NOMO-1 treated with dmso at 0.1 percent for 144 hours (cell line): ENCODE measurements at regions not wholly inside any gene's neighbourhood (a gene's known extent, or its start where the extent isn't known, plus 50 kb on each side); places are given as distances from the start of the nearest gene placed in this dataset.
"Not testable (repeated sequence)": the region's sequence is repeated elsewhere in the genome, so short reads cannot be mapped to it uniquely, and the experiment has no call there.

Source experiments
- DNase-seq: peaks from one replicate; lab custom pipeline; 2025; ENCODE audit not compliant: unreplicated experiment; lab: John Stamatoyannopoulos, UW

DNA sequence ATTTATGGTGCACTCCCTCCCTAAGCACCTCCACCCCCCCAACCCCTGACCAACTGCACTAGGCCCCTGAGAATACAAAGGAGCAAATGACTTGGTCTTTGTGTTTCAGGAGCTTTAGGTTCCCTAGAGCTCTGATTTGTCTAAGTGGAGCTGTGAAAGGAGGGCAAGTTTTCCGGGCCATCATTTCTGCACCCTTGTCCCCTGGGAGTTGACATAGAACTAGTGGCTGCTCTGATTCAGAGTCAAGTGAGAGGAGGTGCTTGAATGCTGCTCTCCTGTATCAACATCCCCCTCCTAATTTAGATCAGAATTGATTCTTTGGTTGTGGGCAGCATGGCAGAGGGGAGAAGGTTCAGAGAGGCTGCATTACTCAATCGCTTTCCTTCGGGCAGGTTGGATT lies 391.6 kb downstream of the KCNRG start:
- no peak for DNase-seq

DNA sequence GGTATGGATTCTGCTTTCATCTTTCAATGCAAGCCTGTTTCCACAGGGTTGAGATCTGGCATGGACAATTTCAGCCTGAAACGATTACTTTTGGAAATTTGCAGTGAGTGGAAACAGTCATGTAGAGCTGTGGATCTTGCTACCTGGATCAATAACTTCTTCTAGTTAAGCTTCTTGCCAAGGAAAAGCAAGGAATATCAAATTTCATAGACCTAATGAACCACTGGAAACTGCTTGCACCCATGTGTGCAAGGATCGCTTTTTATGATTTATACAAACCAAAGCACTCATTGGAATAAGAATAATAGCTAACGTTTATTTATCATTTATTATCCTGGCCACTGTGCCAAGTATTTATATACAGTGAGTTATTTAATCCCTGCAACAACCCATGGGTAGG lies 392.8 kb downstream of the KCNRG start:
- DNase-seq, result no peak

DNA sequence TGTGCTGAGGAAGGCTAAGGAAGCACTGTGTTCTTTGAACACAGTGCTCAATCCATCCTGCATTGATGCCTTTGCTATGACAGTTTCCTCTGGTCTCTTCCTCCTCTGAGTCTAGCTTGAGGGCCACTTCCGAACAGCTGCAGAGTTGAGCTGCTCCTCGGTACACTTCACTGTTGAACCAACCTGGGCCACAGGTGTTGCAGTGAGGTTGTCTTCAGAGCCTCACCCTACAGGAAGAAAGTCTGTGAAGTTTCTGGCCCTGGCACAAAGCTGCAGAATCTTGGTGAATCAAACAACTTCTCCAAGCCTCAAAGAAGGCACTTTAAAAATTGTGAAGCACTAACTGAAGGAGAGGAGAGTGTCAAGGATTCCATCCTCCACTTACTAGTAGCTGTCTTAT lies 394.0 kb downstream of the KCNRG start:
- no peak for DNase-seq

DNA sequence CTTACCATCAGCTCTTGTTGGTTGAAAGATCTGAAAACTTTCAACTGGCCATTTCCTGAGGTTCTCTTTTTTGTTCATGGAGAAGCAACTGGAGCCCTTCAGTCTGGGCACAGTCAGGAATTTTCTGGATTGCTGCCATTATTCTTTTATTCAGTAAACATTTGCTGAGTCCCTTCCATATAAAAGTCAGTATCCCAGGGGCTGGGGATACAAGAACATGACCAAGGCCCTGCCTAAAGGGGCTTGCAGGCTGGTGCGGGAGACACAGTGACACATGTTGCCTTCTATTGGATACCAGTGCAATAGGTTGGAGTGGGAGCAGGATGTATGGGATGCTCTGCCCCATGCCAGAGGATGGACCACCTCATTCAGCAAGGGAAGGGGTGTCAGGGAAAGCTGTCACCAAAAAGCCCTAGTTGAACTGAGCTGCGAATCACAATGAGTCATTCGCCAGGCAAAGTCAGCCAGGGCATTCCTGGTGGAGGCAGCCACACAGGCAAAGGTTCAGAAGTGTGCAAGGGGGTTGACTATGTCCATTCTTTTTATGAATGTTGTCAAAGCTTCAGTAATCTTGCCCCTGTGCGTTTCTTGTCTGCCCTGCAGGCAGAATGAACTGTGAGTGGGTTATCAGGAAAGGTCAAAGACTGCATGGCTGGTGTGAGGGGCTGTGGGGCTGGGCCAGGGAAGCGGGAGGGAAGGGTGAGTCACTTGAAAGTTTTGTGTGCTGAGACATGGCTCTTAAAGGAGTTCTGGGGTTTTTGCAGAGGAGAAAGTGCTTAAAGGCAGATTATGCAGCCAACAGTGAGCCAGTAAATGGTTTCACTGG lies 395.9 kb downstream of the KCNRG start:
- DNase-seq, result no peak

DNA sequence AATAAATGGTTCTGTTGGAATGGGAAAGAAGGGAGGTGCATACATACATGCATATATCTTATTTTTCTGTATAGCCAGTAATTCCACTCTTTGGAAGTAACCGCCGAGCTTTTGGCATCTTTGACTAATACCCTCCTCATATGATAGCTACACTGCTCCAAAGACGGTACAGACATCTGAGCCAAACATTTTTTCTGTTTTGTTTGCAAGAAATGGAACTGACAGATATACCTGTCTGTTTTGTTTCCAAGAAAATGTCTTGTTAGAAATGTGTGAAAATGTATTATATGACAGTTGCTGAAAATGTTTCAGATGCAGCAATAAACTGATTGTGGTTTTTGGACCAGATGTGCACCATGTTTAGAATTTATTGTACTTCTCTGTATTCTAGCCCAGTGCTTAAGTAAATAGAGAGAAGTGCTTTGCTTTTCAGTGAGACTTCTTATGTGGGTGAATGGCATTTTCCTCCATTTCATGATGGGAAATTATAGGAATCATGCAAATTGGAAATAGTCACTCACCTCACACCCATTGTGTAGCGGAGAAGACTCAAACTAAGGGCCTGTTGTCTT lies 396.9 kb downstream of the KCNRG start:
- no peak for DNase-seq

DNA sequence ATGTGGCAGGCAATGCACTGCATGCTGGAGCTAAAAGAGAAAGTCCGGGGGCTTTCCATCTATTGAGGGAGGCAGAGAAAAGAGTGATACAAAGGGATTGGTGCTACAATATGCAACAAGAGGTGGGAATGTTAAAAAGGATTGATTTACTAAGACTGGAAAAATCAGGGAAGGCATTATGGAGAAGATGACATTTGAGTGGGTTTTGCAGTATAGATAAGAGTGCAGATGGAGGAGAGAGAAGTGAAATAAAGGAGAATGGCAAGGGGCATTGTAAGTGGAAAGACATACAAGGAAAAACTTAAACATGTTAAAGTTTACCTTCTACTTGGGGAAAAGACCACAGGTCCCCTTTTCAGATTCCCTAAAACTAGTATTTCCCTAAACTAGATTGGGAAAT lies 399.4 kb downstream of the KCNRG start:
- no peak for DNase-seq

DNA sequence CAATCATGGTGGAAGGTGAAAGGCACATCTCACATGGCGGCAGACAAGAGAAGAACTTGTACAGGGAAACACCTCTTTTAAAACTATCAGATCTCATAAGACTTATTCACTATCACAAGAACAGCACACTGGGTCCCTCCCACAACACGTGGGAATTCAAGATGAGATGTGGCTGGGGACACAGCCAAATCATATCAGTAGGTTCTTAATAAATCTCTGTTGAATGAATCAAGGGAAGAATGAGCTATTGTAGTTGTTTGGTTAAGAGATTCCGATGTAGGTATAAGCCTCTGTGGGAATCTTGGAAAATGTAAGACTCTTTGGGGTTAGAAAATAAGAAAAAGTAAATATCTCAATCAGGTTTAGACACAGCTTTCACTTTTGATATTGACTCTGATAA lies 400.2 kb downstream of the KCNRG start:
- DNase-seq, result no peak

DNA sequence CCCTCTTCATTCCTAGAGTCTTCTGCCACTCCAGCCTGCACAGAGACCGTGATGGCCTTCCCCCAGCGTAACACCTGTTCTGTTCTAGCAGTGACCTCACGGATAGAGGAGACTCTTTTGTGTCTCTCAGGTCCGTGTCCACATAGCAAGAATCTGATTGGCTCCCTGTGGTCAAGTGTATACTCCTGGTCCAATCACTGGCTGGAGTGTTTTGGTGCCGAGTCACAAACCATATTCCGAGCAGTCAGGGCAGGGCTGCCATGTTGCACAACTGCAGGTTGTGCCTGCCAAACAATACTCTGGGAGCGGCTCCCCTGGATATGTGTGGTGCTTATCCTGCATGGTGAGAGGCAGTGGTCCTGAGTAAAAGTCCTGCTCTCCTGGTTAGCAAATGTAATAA lies 402.4 kb downstream of the KCNRG start:
- no peak for DNase-seq

DNA sequence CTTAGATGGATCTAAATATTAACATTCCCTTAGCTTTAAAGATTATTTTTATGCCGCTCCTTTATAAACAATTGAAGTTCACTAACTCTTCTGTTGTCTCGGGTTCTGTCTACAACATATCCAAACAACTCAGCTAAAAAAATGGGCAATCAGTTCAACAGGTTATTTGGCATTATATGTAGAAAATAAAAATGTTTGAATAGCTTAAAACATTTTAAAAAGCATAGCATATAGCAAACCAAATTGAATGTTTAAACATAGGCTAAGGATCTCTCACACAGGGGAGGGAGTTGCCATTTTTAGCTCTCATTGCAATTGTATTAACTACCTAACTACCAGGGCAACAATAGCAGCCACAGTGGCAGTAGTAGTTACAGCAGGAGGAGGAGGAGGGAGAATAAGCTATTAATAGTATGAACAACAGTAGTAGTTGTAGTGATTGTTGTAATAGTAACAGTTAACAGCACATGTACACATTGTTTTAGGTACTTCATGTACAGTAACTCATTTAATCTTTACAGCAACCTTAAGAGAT lies 404.2 kb downstream of the KCNRG start:
- no peak for DNase-seq

DNA sequence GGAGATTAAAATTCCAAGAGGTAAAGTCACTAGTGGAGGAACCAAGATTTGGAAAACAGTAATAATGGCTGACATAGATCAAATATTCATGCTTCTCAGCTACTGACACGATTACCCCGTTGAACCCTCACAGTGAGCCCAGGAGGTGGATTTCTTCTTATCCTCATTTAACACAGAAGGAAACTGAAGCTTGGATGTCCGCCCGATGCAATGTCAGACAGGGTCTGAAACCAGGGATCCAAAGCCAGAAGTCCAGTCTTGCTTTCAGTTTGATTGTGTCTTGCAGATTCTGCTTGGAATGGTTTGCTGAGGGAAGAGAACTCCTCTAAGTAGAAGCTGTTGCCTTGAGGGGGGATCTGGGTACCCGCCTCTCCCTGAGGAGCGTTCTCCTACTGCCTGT lies 404.7 kb downstream of the KCNRG start:
- no peak for DNase-seq

DNA sequence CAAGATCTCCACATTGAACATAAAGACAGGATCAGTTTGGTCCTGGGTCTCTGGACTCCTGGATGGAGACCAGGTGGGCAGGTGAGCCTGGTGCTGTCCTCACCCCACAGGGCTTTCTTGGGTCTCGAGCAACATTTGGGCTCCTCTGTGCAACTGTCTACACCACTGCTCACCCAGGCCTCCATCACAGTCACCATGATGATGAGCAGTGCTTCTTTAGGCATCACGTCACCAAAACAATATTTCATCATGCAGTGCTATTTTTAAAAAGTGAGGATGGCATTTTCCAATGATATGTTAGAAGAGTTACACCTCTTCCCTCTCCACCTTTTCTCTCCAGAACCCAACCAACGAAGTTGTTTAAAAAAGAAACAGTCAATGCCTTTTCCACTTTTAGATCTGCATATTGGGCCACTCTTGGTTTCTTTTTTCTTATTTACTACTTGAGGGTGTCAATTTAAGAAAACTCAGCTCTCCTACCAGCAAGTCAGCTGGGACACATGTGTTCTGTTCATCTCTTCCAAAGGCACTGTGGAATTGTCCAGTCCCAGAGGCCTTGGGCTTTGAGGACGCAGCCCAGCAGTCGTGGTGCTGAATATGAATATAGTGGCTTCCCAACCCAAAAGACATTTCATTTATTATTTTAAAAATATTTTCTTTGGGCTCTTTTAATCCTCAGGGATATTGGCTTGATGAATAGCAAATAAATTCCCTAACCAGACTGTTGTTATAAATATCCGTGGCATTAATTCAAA lies 405.7 kb downstream of the KCNRG start:
- no peak for DNase-seq

DNA sequence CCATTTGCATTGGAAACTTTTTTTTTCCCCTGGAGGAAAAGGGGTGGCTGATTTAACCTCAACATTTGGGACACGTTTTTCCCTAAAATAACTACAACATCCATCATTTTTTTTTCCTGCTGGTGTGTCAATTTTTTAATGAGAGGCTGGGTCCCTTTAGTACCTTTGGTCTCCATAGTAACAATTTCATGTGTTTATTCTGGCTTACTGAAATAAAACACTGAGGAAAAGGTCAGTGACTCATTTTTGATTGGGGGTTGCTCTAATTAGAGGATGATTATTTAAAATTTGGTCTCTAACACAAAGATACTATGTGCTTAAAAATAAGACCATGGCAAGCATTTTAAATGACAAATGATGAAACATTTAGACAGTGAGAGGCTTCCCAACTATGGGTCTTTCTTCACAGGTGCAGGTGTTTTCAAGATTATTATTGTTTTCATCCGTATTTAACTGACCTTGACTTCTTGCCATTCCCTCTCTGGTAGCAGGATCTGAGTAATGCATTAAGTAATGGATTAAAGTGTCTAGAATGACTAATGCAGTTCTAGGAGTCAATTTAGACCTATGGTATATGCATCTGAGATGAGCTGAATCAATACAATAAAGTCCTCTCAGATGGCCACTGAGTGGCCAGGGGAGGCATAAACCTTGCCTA lies 406.4 kb downstream of the KCNRG start:
- no peak for DNase-seq

DNA sequence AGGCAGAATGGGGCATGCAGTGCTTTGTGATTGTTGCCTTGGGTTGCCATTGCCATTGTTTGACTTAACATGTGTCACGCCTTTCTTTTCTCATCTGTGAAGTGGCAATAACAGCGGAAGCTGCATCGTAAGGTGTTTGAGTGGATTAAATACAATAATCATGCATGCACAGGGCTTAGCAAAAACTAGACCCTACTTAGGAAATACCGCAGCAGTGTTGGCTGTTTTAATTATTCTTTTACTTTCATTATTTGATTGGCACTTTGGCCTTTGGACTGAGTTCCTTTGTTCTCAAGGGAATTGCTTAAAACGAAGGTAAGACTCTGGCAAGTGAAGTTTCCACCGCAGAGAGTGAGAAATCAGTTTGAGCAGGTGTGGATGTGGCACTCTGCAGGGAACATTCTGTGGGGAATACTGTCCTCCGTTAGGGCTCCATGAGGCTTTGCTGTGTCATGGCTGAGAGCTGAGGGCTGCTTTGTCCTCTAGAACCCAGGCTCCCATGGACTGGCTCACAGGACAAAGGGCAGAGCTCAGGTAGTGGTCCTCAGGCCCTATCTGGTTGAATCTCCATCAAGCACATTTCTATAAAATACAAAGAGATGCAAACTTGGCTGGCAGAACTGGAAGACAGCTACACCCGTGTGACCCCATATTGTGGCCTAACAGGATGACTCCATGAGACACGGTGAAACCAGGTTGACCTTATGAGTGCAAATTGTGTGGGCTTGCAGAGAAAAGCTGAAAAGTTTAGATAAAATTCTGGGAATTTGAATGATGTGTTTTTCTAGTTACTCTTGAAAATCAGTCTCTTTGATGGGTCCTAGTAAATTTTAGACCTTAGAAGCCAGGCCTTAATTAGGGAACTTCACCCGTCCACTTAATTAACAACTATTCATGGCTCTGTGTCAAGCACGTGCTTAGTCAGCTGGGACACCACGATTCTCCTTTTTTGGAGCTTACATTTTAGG lies 407.2 kb downstream of the KCNRG start:
- no peak for DNase-seq

DNA sequence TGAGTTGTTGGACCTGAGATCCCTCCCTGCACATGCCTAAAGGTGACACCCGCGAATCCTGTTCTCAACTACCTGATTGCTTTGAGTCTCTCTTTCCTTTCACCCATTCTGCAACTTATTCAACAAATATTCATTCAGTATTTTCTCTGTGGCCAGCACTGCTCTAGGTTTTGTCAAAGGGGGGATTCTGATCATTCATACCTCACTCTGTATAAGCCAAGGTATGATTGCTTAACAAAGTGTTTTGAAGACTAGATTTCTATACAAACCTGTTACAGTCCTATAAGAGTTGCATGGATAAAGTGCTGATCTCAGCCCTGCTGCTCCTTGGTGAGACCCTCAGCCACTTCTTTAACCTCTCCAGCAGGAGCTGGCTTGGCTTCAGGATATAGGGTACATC lies 409.7 kb downstream of the KCNRG start:
- no peak for DNase-seq

DNA sequence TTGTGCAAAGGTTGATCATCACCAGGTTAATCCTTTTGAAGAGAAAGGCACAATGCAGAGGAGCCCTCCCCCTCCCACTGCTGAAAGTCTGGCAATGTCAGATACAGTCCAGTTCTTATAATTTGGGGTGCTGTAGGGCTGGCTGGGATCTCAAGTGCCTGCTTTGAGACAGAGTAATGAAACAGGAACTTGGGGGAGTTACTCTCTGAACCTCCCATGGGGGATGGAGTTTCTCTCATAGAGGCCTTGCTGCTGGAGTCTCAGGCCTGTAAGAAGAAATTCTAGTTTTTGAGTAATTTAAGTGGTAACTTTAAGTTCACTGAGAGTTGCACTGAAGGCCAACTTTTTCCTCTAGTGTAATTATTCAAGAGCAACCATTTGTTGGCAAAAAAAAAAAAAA lies 410.5 kb downstream of the KCNRG start:
- no peak for DNase-seq

DNA sequence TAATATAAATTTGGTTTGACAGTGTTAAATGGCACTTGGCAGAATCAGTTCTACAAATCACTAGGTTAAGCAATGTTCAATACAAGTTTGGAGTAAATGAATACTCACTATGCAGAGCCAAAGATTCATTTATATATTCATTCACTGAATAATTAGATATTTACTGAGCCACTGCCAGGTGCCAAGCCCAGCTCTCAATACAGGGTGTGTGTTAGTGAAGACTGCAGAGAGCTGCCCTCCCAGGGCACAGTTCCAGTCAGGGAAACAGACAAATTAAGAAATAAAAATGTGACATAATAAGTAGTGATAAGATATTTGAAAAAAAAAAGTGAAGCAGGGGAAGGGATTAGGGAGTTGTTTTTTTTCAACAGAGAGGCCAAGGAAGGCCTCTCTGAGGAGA lies 411.7 kb downstream of the KCNRG start:
- DNase-seq, result no peak

DNA sequence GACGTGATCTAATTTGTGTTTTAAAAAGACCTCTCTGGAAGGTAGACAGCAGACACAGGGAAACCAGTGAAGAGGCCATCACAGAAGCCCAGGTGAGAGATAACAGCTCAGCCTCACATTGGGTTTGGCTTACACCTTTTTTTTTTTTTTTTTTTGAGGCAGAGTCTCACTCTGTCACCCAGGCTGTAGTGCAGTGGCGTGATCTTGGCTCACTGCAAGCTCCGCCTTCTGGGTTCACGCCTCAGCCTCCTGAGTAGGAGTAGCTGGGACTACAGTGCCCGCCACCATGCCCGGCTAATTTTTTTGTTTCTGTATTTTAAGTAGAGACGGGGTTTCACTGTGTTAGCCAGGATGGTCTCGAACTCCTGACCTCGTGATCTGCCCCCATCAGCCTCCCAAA lies 412.3 kb downstream of the KCNRG start:
- not testable (repeated sequence) for DNase-seq

DNA sequence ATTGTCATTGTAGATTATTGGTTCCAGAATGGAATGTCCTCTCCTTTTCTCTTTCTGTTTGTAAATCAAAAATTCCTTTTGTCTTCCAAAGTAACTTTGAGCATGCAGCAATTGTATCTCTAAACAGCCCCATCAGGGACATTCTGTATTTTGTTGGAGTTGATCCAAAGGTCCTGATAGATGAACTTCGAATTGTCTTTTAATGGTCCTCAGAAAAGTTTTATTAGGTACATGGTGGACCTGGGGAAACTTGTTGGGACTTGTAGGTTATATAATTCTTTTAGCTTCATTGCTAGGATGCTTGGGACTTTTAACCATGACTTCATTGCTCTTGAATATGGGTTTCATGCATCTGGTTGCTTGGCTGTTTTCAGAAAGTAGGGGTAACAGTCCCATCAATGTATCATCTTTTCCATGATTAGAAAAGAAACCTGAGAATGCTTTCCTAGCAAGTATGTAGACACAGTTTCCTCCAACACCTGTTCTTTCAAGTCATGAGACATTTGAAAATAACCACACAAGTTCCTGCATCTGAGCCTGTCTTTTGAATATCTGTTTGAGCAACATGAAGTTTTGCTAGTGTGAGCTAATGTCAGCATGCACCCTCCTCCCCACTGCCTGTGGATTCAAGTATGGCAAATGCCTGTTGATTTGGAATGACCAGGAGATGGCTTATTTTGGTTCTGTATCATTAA lies 413.1 kb downstream of the KCNRG start:
- DNase-seq, result no peak

DNA sequence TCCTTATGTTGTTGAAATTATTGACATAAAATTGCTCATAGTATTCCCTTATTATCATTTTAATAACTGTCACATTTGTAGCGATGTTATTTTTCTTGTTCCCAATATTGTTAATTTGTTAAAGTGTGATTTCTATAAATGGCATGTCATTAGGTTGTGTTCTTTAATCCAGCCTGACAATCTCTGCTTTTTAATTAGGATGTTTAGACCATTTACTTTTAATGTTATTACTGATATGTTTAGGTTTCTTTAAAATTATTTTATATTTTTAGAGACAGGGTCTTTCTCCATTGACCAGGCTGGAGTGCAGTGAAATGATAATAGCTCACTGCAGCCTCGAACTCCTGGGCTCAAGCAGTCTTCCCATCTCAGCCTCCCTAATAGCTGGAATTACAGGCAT lies 408.5 kb downstream of the DLEU7 start:
- no peak for DNase-seq

DNA sequence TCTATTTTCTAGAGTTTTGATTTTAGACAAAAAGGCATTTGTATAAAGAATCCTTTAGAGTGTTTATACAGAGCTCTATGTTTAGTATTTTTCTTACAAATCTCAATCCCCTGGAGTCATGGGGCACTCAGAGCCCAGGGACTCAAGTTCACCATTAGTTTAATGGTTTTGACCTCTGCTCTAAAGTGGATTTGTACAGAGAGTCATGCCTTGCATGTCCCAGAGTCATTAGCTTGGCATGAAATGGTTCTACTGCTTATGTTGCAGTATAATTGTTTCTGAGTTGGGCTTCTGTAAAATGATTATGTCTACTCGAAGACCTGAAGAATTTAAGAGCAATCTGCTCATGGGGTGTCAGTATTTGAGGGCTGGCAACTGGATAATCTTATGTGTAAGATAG lies 406.2 kb downstream of the DLEU7 start:
- no peak for DNase-seq
